GM12878 (cell line): ENCODE measurements at regions not wholly inside any gene's neighbourhood (a gene's known extent, or its start where the extent isn't known, plus 50 kb on each side); places are given as distances from the start of the nearest gene placed in this dataset.

ENCODE experiments used
- ATAC-seq: fragments of 200-7000 bp; cut with Tn5 transposase; 3 replicates; pipeline ENCODE4 v1.9.1; 2020; ENCODE audit warnings: mild to moderate bottlenecking, moderate library complexity
- BruUV-seq: library from RNA; stranded (reverse); fragments of 400-500 nt; replicated peaks from 2 replicates; lab custom pipeline; 2021; lab: Mats Ljungman, UMichigan
- CTCF ChIA-PET: fragments of 300-600 bp; sonication (Branson Sonifier 250); formaldehyde crosslinking; extraction: SDS; loops from one replicate; lab custom pipeline; 2021; ENCODE audit warnings: inconsistent platforms; lab: Yijun Ruan, JAX
- POLR2A ChIA-PET: fragments of 350-600 bp; formaldehyde crosslinking; extraction: SDS; loops from one replicate; lab custom pipeline; 2021; ENCODE audit warnings: inconsistent platforms; lab: Charles Lee
- RAD21 ChIA-PET: fragments of 300-600 bp; sonication (Branson Sonifier 250); formaldehyde crosslinking; loops from one replicate; lab custom pipeline; 2023; ENCODE audit warnings: antibody characterized with exemption; ENCODE audit not compliant: unreplicated experiment; lab: Charles Lee
- SMC1A ChIA-PET: fragments of 300-600 bp; sonication (Branson Sonifier 250); formaldehyde crosslinking; loops from one replicate; lab custom pipeline; 2023; ENCODE audit not compliant: unreplicated experiment, uncharacterized antibody; lab: Charles Lee
- DNase-seq: peaks from one replicate; pipeline ENCODE4 v3.0.0-alpha.2; 2011; ENCODE audit warnings: low read depth, low spot score
- FAIRE-seq: peaks from 3 replicates; lab custom pipeline; 2011; peaks lifted over from hg19 to GRCh38; lab: Jason Lieb, UNC
- H2AFZ ChIP-seq: 2 replicates; pipeline ENCODE4 v1.6.0; 2011; ENCODE audit warnings: low read depth, low read length, control low read depth; ENCODE audit not compliant: control insufficient read depth
- H3K27ac ChIP-seq: 2 replicates; pipeline ENCODE4 v1.5.1; 2011; ENCODE audit warnings: control low read depth; ENCODE audit not compliant: control insufficient read depth, insufficient read depth
- H3K27me3 ChIP-seq, 2 experiments: replicated peaks in 1 of 2; 2 replicates each; pipeline versions ENCODE4 v1.6.0 to v1.6.1; 2011; ENCODE audit warnings: low read length in 1 of 2; ENCODE audit not compliant: control insufficient read depth in 2 of 2, insufficient read depth in 2 of 2
- H3K36me3 ChIP-seq, 2 experiments: 2 replicates each; pipeline ENCODE4 v1.5.1; 2011; ENCODE audit warnings: low read length in 1 of 2; ENCODE audit not compliant: control insufficient read depth in 2 of 2, insufficient read depth in 2 of 2
- H3K4me1 ChIP-seq: 2 replicates; pipeline ENCODE4 v1.6.1; 2011; ENCODE audit warnings: mild to moderate bottlenecking, low read length, moderate library complexity, mixed read lengths; ENCODE audit not compliant: control insufficient read depth, insufficient read depth
- H3K4me2 ChIP-seq: 2 replicates; pipeline ENCODE4 v1.6.0; 2011; ENCODE audit warnings: control low read depth; ENCODE audit not compliant: control insufficient read depth, insufficient read depth
- H3K4me3 ChIP-seq: fragments of 200-600 bp; sonication (generic); 2 replicates; pipeline ENCODE4 v1.5.1; 2016
- H3K79me2 ChIP-seq: 2 replicates; pipeline ENCODE4 v1.6.0; 2011; ENCODE audit warnings: low read length; ENCODE audit not compliant: control insufficient read depth, insufficient read depth
- H3K9ac ChIP-seq: 2 replicates; pipeline ENCODE4 v1.8.0; 2011; ENCODE audit warnings: low read length, control low read depth, mixed read lengths; ENCODE audit not compliant: control insufficient read depth, insufficient read depth
- H3K9me3 ChIP-seq: replicated peaks from 3 replicates; pipeline ENCODE4 v1.5.1; 2011; ENCODE audit warnings: mild to moderate bottlenecking, low read length; ENCODE audit not compliant: control insufficient read depth, insufficient read depth
- H4K20me1 ChIP-seq: 2 replicates; pipeline ENCODE4 v1.6.0; 2011; ENCODE audit not compliant: control insufficient read depth, insufficient read depth
- ASH2L ChIP-seq: fragments of 300-600, 200-600 bp; sonication (generic); IDR thresholded peaks from 2 replicates; pipeline ENCODE4 v1.6.1; 2017; ENCODE audit warnings: low read depth, mild to moderate bottlenecking, borderline replicate concordance
- BCL11A ChIP-seq: IDR thresholded peaks from 2 replicates; pipeline ENCODE4 v1.6.1; 2011; ENCODE audit warnings: low read depth, low read length
- CHD1 ChIP-seq: IDR thresholded peaks from 2 replicates; pipeline ENCODE4 v1.6.1; 2012; ENCODE audit warnings: low read depth, low read length, improper control_type of control experiment
- CHD4 ChIP-seq: fragments of 200-600 bp; sonication (generic); IDR thresholded peaks from 2 replicates; pipeline ENCODE4 v1.6.1; 2016; ENCODE audit warnings: mild to moderate bottlenecking
- ETV6 ChIP-seq, 2 experiments: fragments of 450-650 bp in 1 of 2; IDR thresholded peaks in 1 of 2; conservative IDR thresholded peaks in 1 of 2; 2 replicates each; pipeline ENCODE4 v1.6.1; 2014; ENCODE audit warnings: antibody characterized with exemption in 1 of 2, borderline replicate concordance in 1 of 2, low read depth in 1 of 2, mild to moderate bottlenecking in 1 of 2, moderate library complexity in 1 of 2
- KLF5 ChIP-seq: fragments of 450-650 bp; IDR thresholded peaks from 2 replicates; pipeline ENCODE4 v1.6.1; 2014; ENCODE audit warnings: mild to moderate bottlenecking; ENCODE audit not compliant: partially characterized antibody
- MYB ChIP-seq: fragments of 150-350 bp; IDR thresholded peaks from 2 replicates; pipeline ENCODE4 v1.6.1; 2014; ENCODE audit warnings: mild to moderate bottlenecking, low read depth, low read length, borderline replicate concordance
- NFYA ChIP-seq: IDR thresholded peaks from 2 replicates; pipeline ENCODE4 v1.6.1; 2011; ENCODE audit warnings: low read depth, mild to moderate bottlenecking, low read length, improper control_type of control experiment, borderline replicate concordance
- NR2F1 ChIP-seq: fragments of 450-650 bp; conservative IDR thresholded peaks from 2 replicates; pipeline ENCODE4 v1.6.1; 2017; ENCODE audit warnings: mild to moderate bottlenecking
- NRF1 ChIP-seq: conservative IDR thresholded peaks from 2 replicates; pipeline ENCODE4 v1.6.1; 2011; ENCODE audit warnings: mild to moderate bottlenecking, low read depth, low read length, improper control_type of control experiment
- STAT3 ChIP-seq: IDR thresholded peaks from 2 replicates; pipeline ENCODE4 v1.6.1; 2011; ENCODE audit warnings: low read depth, low read length, improper control_type of control experiment
- SUPT20H ChIP-seq: IDR thresholded peaks from 2 replicates; pipeline ENCODE4 v1.6.1; 2011; ENCODE audit warnings: low read depth, mild to moderate bottlenecking, low read length, moderate library complexity, borderline replicate concordance; ENCODE audit not compliant: control insufficient read depth
- SUZ12 ChIP-seq: fragments of 200-600 bp; sonication (generic); IDR thresholded peaks from one replicate; pipeline ENCODE4 v1.6.1; 2018; ENCODE audit warnings: antibody characterized with exemption, mild to moderate bottlenecking; ENCODE audit not compliant: unreplicated experiment
- ZNF274 ChIP-seq: IDR thresholded peaks from one replicate; pipeline ENCODE4 v1.8.0; 2011; ENCODE audit not compliant: insufficient read length, insufficient read depth
- WGBS: methylation state at CpG from one replicate; pipeline ENCODE4 v1.1.6; 2016; ENCODE audit warnings: low lambda C conversion rate; ENCODE audit not compliant: insufficient replicate concordance, insufficient coverage; ENCODE audit errors: missing lambda C conversion rate; 5-methylcytosine and 5-hydroxymethylcytosine counted together
- in situ Hi-C: fragments of 300-500 bp; cut with MboI; formaldehyde crosslinking; loops from 9 replicates; pipeline ENCODE4 v1.14.3; 2018; ENCODE audit warnings: mixed read lengths
- intact Hi-C: fragments of 100-400 bp; cut with micrococcal nuclease; formaldehyde crosslinking; loops from one replicate; pipeline ENCODE4 v1.14.2; 2022; ENCODE audit not compliant: unreplicated experiment
- TF ChIP-seq, protein P1 (sequence below): IDR thresholded peaks from 2 replicates; pipeline ENCODE4 v1.6.1; 2012; ENCODE audit warnings: low read depth, low read length, improper control_type of control experiment
- TF ChIP-seq, protein P2 (sequence below): fragments of 150-350 bp; IDR thresholded peaks from 2 replicates; pipeline ENCODE4 v1.6.1; 2014; ENCODE audit warnings: mild to moderate bottlenecking, low read depth, low read length
- TF ChIP-seq, protein P3 (sequence below): IDR thresholded peaks from 2 replicates; pipeline ENCODE4 v1.6.1; 2012; ENCODE audit warnings: mild to moderate bottlenecking, low read depth, low read length

DNA sequence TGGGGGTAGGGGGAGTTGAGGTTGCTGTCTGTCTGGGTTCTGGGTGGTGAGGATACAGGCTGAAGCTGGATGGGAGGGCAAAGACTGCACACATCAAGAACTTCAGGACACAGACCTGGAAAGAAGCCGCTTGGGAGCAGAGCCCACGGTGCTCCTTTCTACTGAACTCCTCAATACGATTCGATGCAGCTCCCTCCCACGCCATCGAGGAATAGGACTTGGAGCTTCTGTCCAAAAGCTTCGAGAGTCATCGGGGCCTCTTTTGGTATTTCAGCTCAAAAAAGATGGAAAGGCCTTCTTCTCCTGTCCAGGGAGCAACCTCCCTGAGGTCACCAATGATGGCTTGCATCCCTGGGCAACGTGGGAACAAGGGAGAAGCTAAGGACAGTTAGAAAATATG lies 407.1 kb upstream of the MGMT start (continued):
- TF ChIP-seq, protein P1, sequence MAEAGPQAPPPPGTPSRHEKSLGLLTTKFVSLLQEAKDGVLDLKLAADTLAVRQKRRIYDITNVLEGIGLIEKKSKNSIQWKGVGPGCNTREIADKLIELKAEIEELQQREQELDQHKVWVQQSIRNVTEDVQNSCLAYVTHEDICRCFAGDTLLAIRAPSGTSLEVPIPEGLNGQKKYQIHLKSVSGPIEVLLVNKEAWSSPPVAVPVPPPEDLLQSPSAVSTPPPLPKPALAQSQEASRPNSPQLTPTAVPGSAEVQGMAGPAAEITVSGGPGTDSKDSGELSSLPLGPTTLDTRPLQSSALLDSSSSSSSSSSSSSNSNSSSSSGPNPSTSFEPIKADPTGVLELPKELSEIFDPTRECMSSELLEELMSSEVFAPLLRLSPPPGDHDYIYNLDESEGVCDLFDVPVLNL: no peak
- TF ChIP-seq ASH2L: no peak
- TF ChIP-seq NFYA: no peak
- TF ChIP-seq NRF1: no peak
- no peak for TF ChIP-seq MYB
- TF ChIP-seq, protein P2, sequence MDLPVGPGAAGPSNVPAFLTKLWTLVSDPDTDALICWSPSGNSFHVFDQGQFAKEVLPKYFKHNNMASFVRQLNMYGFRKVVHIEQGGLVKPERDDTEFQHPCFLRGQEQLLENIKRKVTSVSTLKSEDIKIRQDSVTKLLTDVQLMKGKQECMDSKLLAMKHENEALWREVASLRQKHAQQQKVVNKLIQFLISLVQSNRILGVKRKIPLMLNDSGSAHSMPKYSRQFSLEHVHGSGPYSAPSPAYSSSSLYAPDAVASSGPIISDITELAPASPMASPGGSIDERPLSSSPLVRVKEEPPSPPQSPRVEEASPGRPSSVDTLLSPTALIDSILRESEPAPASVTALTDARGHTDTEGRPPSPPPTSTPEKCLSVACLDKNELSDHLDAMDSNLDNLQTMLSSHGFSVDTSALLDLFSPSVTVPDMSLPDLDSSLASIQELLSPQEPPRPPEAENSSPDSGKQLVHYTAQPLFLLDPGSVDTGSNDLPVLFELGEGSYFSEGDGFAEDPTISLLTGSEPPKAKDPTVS: no peak
- TF ChIP-seq CHD1: no peak
- TF ChIP-seq ZNF274: no peak
- TF ChIP-seq STAT3: no peak
- TF ChIP-seq KLF5: no peak

DNA sequence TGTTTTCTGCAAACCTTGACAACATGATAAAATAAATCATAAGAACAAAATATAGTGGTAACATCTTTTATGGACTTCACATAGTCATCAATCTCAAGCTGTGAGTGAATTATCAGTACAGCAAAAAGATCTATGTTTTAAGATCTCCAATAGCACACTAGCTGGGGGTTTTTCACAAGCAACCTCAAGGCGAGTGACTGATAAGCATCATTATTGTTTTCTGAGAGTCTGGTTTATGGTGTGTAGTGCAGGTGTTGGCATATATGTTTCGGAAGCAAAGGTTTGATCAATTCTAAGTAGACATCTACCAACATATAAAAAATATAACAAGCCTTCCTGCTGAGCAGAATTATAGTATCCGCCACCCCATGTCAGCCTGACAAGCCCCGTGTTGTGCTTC lies 403.8 kb upstream of the MGMT start:
- no peaks in the 10 kb centered on the region for H4K20me1 ChIP-seq
- FAIRE-seq (no peak), ATAC-seq (no peak), DNase-seq (no peak)
- H2AFZ ChIP-seq: no peak overlapping the region
- H3K9ac ChIP-seq: no peak overlapping the region
- in situ Hi-C loops: no loop called here
- CTCF ChIA-PET: no interaction called here
- POLR2A ChIA-PET: no interaction called here
- H3K36me3 ChIP-seq: no peaks in the 10 kb centered on the region
- no peak overlapping the region for H3K4me2 ChIP-seq
- 23% methylated on average over 4 of the region's 4 CpGs for WGBS
- no peak overlapping the region for H3K4me3 ChIP-seq
- SMC1A ChIA-PET: no interaction called here
- no peaks in the 10 kb centered on the region for H3K79me2 ChIP-seq
- peaks cover 3% of the 10 kb centered on the region; the same call in 1 of the 2 replicates for H3K4me1 ChIP-seq
- RAD21 ChIA-PET: no interaction called here
- H3K27me3 ChIP-seq: no peaks in the 10 kb centered on the region
- intact Hi-C loops: no loop called here
- H3K27ac ChIP-seq: no peak overlapping the region
- H3K9me3 ChIP-seq: no peaks in the 10 kb centered on the region
- BruUV-seq: no TSS peak
- TF ChIP-seq SUZ12 (no peak), SUPT20H (no peak), BCL11A (no peak), ETV6 (conservative IDR thresholded peaks at IDR 0.05 in 1 of 2, IDR thresholded peaks at IDR 0.05 in 1 of 2; ENCODE audit: borderline replicate concordance in 1 of 2, low read depth in 1 of 2) (no peak), CHD4 (no peak), NR2F1 (no peak)
- TF ChIP-seq, protein P3, sequence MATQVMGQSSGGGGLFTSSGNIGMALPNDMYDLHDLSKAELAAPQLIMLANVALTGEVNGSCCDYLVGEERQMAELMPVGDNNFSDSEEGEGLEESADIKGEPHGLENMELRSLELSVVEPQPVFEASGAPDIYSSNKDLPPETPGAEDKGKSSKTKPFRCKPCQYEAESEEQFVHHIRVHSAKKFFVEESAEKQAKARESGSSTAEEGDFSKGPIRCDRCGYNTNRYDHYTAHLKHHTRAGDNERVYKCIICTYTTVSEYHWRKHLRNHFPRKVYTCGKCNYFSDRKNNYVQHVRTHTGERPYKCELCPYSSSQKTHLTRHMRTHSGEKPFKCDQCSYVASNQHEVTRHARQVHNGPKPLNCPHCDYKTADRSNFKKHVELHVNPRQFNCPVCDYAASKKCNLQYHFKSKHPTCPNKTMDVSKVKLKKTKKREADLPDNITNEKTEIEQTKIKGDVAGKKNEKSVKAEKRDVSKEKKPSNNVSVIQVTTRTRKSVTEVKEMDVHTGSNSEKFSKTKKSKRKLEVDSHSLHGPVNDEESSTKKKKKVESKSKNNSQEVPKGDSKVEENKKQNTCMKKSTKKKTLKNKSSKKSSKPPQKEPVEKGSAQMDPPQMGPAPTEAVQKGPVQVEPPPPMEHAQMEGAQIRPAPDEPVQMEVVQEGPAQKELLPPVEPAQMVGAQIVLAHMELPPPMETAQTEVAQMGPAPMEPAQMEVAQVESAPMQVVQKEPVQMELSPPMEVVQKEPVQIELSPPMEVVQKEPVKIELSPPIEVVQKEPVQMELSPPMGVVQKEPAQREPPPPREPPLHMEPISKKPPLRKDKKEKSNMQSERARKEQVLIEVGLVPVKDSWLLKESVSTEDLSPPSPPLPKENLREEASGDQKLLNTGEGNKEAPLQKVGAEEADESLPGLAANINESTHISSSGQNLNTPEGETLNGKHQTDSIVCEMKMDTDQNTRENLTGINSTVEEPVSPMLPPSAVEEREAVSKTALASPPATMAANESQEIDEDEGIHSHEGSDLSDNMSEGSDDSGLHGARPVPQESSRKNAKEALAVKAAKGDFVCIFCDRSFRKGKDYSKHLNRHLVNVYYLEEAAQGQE: no peak
